ENCODE measurements at regions not wholly inside any gene's neighbourhood (a gene's known extent, or its start where the extent isn't known, plus 50 kb on each side); places are given as distances from the start of the nearest gene placed in this dataset.

- TF ChIP-seq, protein P1, sequence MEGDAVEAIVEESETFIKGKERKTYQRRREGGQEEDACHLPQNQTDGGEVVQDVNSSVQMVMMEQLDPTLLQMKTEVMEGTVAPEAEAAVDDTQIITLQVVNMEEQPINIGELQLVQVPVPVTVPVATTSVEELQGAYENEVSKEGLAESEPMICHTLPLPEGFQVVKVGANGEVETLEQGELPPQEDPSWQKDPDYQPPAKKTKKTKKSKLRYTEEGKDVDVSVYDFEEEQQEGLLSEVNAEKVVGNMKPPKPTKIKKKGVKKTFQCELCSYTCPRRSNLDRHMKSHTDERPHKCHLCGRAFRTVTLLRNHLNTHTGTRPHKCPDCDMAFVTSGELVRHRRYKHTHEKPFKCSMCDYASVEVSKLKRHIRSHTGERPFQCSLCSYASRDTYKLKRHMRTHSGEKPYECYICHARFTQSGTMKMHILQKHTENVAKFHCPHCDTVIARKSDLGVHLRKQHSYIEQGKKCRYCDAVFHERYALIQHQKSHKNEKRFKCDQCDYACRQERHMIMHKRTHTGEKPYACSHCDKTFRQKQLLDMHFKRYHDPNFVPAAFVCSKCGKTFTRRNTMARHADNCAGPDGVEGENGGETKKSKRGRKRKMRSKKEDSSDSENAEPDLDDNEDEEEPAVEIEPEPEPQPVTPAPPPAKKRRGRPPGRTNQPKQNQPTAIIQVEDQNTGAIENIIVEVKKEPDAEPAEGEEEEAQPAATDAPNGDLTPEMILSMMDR (IDR thresholded peaks at IDR 0.05): no peak
- no peak for TF ChIP-seq POLR2A (IDR thresholded peaks at IDR 0.05)
Observed at GRCh38 chr4:116942315-116942714, 143.1 kb downstream of the TRAM1L1 start.
